H9 (cell line): ENCODE measurements at regions not wholly inside any gene's neighbourhood (a gene's known extent, or its start where the extent isn't known, plus 50 kb on each side); places are given as distances from the start of the nearest gene placed in this dataset.

Experiments
- DNase-seq: peaks from one replicate; pipeline ENCODE4 v3.0.0-alpha.2; 2017
- H2AFZ ChIP-seq: one replicate; pipeline ENCODE4 v1.6.1; 2013; ENCODE audit warnings: mild to moderate bottlenecking, low read length, control low read depth, moderate library complexity
- H2AK5ac ChIP-seq: 2 replicates; pipeline ENCODE4 v1.6.1; 2013; ENCODE audit warnings: low read length, control low read depth, mixed read lengths; ENCODE audit not compliant: insufficient read length
- H2BK120ac ChIP-seq: one replicate; pipeline ENCODE4 v1.6.1; 2013; ENCODE audit warnings: low read depth, mild to moderate bottlenecking, low read length, control low read depth, inconsistent platforms; ENCODE audit not compliant: poor library complexity, severe bottlenecking
- H2BK12ac ChIP-seq: 2 replicates; pipeline ENCODE4 v1.6.1; 2013; ENCODE audit warnings: low read length, control low read depth, mixed read lengths, low read depth; ENCODE audit not compliant: insufficient read length
- H2BK15ac ChIP-seq: 2 replicates; pipeline ENCODE4 v1.6.1; 2013; ENCODE audit warnings: low read depth, low read length, control low read depth
- H2BK20ac ChIP-seq: one replicate; pipeline ENCODE4 v1.6.1; 2013; ENCODE audit warnings: low read depth, mild to moderate bottlenecking, low read length, control low read depth, inconsistent platforms; ENCODE audit not compliant: poor library complexity, severe bottlenecking
- H2BK5ac ChIP-seq: 2 replicates; pipeline ENCODE4 v1.6.1; 2013; ENCODE audit warnings: low read length, control low read depth, mixed read lengths; ENCODE audit not compliant: insufficient read length
- H3K14ac ChIP-seq: 2 replicates; pipeline ENCODE4 v1.6.1; 2013; ENCODE audit warnings: low read length, control low read depth; ENCODE audit not compliant: insufficient read depth
- H3K18ac ChIP-seq: 2 replicates; pipeline ENCODE4 v1.6.1; 2013; ENCODE audit warnings: low read depth, mild to moderate bottlenecking, mixed read lengths, low read length, control low read depth; ENCODE audit not compliant: insufficient read length
- H3K23ac ChIP-seq: 2 replicates; pipeline ENCODE4 v1.6.1; 2013; ENCODE audit warnings: low read length, control low read depth, mixed read lengths, low read depth; ENCODE audit not compliant: insufficient read length
- H3K23me2 ChIP-seq: 2 replicates; pipeline ENCODE4 v1.6.1; 2013; ENCODE audit warnings: low read depth, mild to moderate bottlenecking, mixed read lengths, low read length, control low read depth; ENCODE audit not compliant: insufficient read length, poor library complexity, severe bottlenecking
- H3K27ac ChIP-seq: 2 replicates; pipeline ENCODE4 v1.5.1; 2013; ENCODE audit warnings: low read length, control low read depth, mixed read lengths, low read depth; ENCODE audit not compliant: insufficient read length
- H3K27me3 ChIP-seq: 2 replicates; pipeline ENCODE4 v1.6.1; 2013; ENCODE audit warnings: low read length, control low read depth, inconsistent platforms; ENCODE audit not compliant: insufficient read depth
- H3K4ac ChIP-seq: 2 replicates; pipeline ENCODE4 v1.6.1; 2013; ENCODE audit warnings: low read depth, mild to moderate bottlenecking, control low read depth, inconsistent platforms, low read length, moderate library complexity
- H3K4me1 ChIP-seq: 2 replicates; pipeline ENCODE4 v1.6.1; 2013; ENCODE audit warnings: low read length, control low read depth, inconsistent platforms; ENCODE audit not compliant: insufficient read depth
- H3K4me2 ChIP-seq: 2 replicates; pipeline ENCODE4 v1.6.1; 2013; ENCODE audit warnings: low read length, control low read depth, mixed read lengths; ENCODE audit not compliant: insufficient read length, insufficient read depth
- H3K56ac ChIP-seq: 2 replicates; pipeline ENCODE4 v1.6.1; 2013; ENCODE audit warnings: low read depth, mild to moderate bottlenecking, mixed read lengths, low read length, control low read depth; ENCODE audit not compliant: insufficient read length
- H3K79me1 ChIP-seq: 2 replicates; pipeline ENCODE4 v1.6.1; 2013; ENCODE audit warnings: low read depth, mild to moderate bottlenecking, moderate library complexity, low read length, control low read depth, inconsistent platforms; ENCODE audit not compliant: insufficient read depth, poor library complexity, severe bottlenecking
- H3K79me2 ChIP-seq: 2 replicates; pipeline ENCODE4 v1.6.1; 2013; ENCODE audit warnings: low read length, control low read depth, inconsistent platforms; ENCODE audit not compliant: insufficient read depth
- H3K9ac ChIP-seq: 2 replicates; pipeline ENCODE4 v1.6.1; 2013; ENCODE audit warnings: low read length, control low read depth, mixed read lengths; ENCODE audit not compliant: insufficient read length; ENCODE audit errors: extremely low read depth
- H3K9me3 ChIP-seq: one replicate; pipeline ENCODE4 v1.6.1; 2013; ENCODE audit warnings: low read depth, low read length, inconsistent platforms; ENCODE audit not compliant: control insufficient read depth
- H3T11ph ChIP-seq: one replicate; pipeline ENCODE4 v1.6.1; 2013; ENCODE audit warnings: mild to moderate bottlenecking, low read length, control low read depth, inconsistent platforms
- H4K20me1 ChIP-seq: one replicate; pipeline ENCODE4 v1.6.1; 2013; ENCODE audit not compliant: control insufficient read depth, insufficient read length, insufficient read depth
- H4K5ac ChIP-seq: 2 replicates; pipeline ENCODE4 v1.6.1; 2013; ENCODE audit warnings: low read depth, mild to moderate bottlenecking, mixed read lengths, low read length, control low read depth; ENCODE audit not compliant: insufficient read length
- H4K8ac ChIP-seq: replicated peaks from 2 replicates; pipeline ENCODE4 v1.6.1; 2013; ENCODE audit warnings: low read length, control low read depth, mixed read lengths, low read depth; ENCODE audit not compliant: insufficient read length
- H4K91ac ChIP-seq: 2 replicates; pipeline ENCODE4 v1.6.1; 2013; ENCODE audit warnings: low read depth, mild to moderate bottlenecking, moderate library complexity, mixed read lengths, low read length, control low read depth; ENCODE audit not compliant: insufficient read length
- H3K27ac Mint-ChIP-seq, 3 experiments: 2 replicates in 2 of 3; 3 replicates in 1 of 3; pipeline ENCODE4 v1.8.0; 2020 to 2021; ENCODE audit warnings: mixed read lengths in 3 of 3, mild to moderate bottlenecking in 1 of 3, moderate library complexity in 1 of 3
- H3K27me3 Mint-ChIP-seq: 2 replicates; pipeline ENCODE4 v1.8.0; 2021; ENCODE audit warnings: low read depth, mild to moderate bottlenecking, moderate library complexity, mixed read lengths
- H3K36me3 Mint-ChIP-seq, 3 experiments: 2 replicates in 2 of 3; 3 replicates in 1 of 3; pipeline ENCODE4 v1.8.0; 2020 to 2021; ENCODE audit warnings: low read depth in 3 of 3, mixed read lengths in 3 of 3; ENCODE audit not compliant: insufficient read depth in 1 of 3
- H3K4me1 Mint-ChIP-seq, 2 experiments: 2 replicates each; pipeline ENCODE4 v1.8.0; 2020; ENCODE audit warnings: mixed read lengths in 2 of 2
- H3K4me3 Mint-ChIP-seq, 2 experiments: 2 replicates in 1 of 2; 3 replicates in 1 of 2; pipeline ENCODE4 v1.8.0; 2020 to 2021; ENCODE audit warnings: mild to moderate bottlenecking in 2 of 2, mixed read lengths in 2 of 2, moderate library complexity in 1 of 2
- H3K9me3 Mint-ChIP-seq, 2 experiments: 2 replicates in 1 of 2; 3 replicates in 1 of 2; pipeline ENCODE4 v1.8.0; 2020; ENCODE audit warnings: mild to moderate bottlenecking in 2 of 2, mixed read lengths in 2 of 2, moderate library complexity in 1 of 2
- CTCF ChIP-seq: fragments of 200-600 bp; sonication (generic); conservative IDR thresholded peaks from 3 replicates; pipeline ENCODE4 v1.8.0; 2021; ENCODE audit warnings: antibody characterized with exemption, mild to moderate bottlenecking
- WGBS: extraction: QIAGEN DNeasy Blood & Tissue Kit; methylation state at CpG from one replicate; pipeline ENCODE4 v1.1.7; 2013; ENCODE audit warnings: missing lambda C conversion rate, low lambda C conversion rate, mixed read lengths; ENCODE audit not compliant: insufficient read length; ENCODE audit errors: extremely low coverage; 5-methylcytosine and 5-hydroxymethylcytosine counted together

DNA sequence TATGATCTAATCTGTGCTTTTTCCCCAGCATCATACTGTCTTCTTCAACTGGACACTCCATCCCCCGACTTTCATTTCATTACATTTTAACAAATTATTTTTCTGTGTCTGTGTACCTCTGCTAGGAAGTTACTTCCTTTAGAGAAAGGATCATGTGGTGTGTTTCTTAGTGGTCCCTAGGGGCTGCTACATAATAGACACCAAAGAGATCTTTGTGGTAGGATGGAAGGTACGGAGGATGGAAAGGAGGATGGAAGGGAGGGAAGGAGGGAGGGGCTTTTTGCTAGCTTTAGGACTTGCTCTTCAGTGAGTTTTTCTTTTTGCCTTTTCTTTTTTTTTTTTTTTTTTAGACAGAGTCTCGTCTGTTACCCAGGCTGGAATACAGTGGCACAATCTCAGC is 95.7 kb downstream of the TNFAIP3 start:
- Histone ChIP-seq H2BK20ac (no peak overlapping the region), H3K14ac (no peak overlapping the region), H2BK120ac (no peak overlapping the region), H3K18ac (no peak overlapping the region), H3K9me3 (no peaks in the 10 kb centered on the region), H2BK15ac (no peak overlapping the region), H2BK5ac (no peak overlapping the region), H2AFZ (no peak overlapping the region), H3K56ac (no peak overlapping the region), H3K79me1 (no peaks in the 10 kb centered on the region), H3K23ac (no peak overlapping the region), H2BK12ac (no peak overlapping the region), H3T11ph (no peak overlapping the region), H3K79me2 (no peaks in the 10 kb centered on the region), H3K27me3 (no peaks in the 10 kb centered on the region), H3K4me2 (no peak overlapping the region), H3K23me2 (no peaks in the 10 kb centered on the region), H3K4ac (no peak overlapping the region), H4K91ac (no peak overlapping the region), H4K8ac (no peak overlapping the region), H4K5ac (no peak overlapping the region), H3K9ac (no peak overlapping the region), H2AK5ac (no peak overlapping the region), H3K27ac (no peak overlapping the region), H3K4me1 (no peaks in the 10 kb centered on the region), H4K20me1 (no peaks in the 10 kb centered on the region)
- peaks cover 0 to 8% (median 4%) of the 10 kb centered on the region in 3 experiments; a peak in 1 of 7 replicates for H3K36me3 Mint-ChIP-seq
- TF ChIP-seq CTCF: no peak
- no peak overlapping the region for H3K27ac Mint-ChIP-seq
- no peaks in the 10 kb centered on the region; the same call in 1 of the 2 replicates for H3K27me3 Mint-ChIP-seq
- H3K4me1 Mint-ChIP-seq: no peaks in the 10 kb centered on the region
- H3K4me3 Mint-ChIP-seq: no peak overlapping the region
- no peak for DNase-seq
- no CpG with 5 or more reads among the region's 3 CpGs for WGBS
- peaks cover 13 to 16% of the 10 kb centered on the region in 2 experiments; a peak in 4 of 5 replicates for H3K9me3 Mint-ChIP-seq
